HCT116 (cell line): ENCODE measurements at regions not wholly inside any gene's neighbourhood (a gene's known extent, or its start where the extent isn't known, plus 50 kb on each side); places are given as distances from the start of the nearest gene placed in this dataset.

Experiments used
- CEBPB ChIP-seq: IDR thresholded peaks from 2 replicates; pipeline ENCODE4 v1.6.1; 2012; ENCODE audit warnings: low read depth
- CTCF ChIP-seq, 3 experiments: fragments of 200-600 bp in 1 of 3; sonication (generic) in 1 of 3; IDR thresholded peaks in 2 of 3; conservative IDR thresholded peaks in 1 of 3; 2 replicates each; pipeline ENCODE4 v1.5.1; 2012 to 2017; ENCODE audit warnings: low read depth in 2 of 3, low read length in 2 of 3, antibody characterized with exemption in 1 of 3, borderline replicate concordance in 1 of 3, control low read depth in 1 of 3, mild to moderate bottlenecking in 1 of 3, mixed read lengths in 1 of 3, mixed run types in 1 of 3, moderate library complexity in 1 of 3; ENCODE audit not compliant: insufficient read depth in 1 of 3
- EZH2 ChIP-seq: fragments of 200-600 bp; sonication (generic); IDR thresholded peaks from 2 replicates; pipeline ENCODE4 v1.6.1; 2017; ENCODE audit warnings: antibody characterized with exemption, mixed run types
- EZH2phosphoT487 ChIP-seq: fragments of 200-600 bp; IDR thresholded peaks from 2 replicates; pipeline ENCODE4 v1.6.1; 2018; ENCODE audit warnings: antibody characterized with exemption, borderline replicate concordance
- JUND ChIP-seq: IDR thresholded peaks from 2 replicates; pipeline ENCODE4 v1.6.1; 2012
- REST ChIP-seq: IDR thresholded peaks from 2 replicates; pipeline ENCODE4 v1.6.1; 2012; ENCODE audit warnings: low read depth

- TF ChIP-seq CTCF (IDR thresholded peaks at IDR 0.05 in 2 of 3, conservative IDR thresholded peaks at IDR 0.05 in 1 of 3; ENCODE audit: borderline replicate concordance in 1 of 3, insufficient read depth in 1 of 3, low read depth in 2 of 3, low read length in 2 of 3), result no peak
- TF ChIP-seq REST, result no peak
- TF ChIP-seq EZH2, result no peak
- no peak for TF ChIP-seq JUND
- TF ChIP-seq CEBPB, result no peak
- no peak for TF ChIP-seq EZH2phosphoT487
Observed at GRCh38 chr1:229138058-229138457, 132.9 kb upstream of the RAB4A start.
